Activated gamma-delta T cell treated with Interleukin-2 at 50 U/mL for 16 hours (primary cell): ENCODE measurements at regions not wholly inside any gene's neighbourhood (a gene's known extent, or its start where the extent isn't known, plus 50 kb on each side); places are given as distances from the start of the nearest gene placed in this dataset.

Source experiments
- DNase-seq: peaks from one replicate; pipeline ENCODE4 v3.0.0-alpha.2; 2020

GRCh38 chr15:46329876-46330275 lies 695.0 kb downstream of the SQOR start:
- no peak for DNase-seq

- no peak for DNase-seq
Measured at GRCh38 chr15:46331546-46331945, 696.7 kb downstream of the SQOR start.

- DNase-seq: no peak
Measured at GRCh38 chr15:46343196-46343935, 708.5 kb downstream of the SQOR start.

GRCh38 chr15:46344115-46344724 lies 709.4 kb downstream of the SQOR start:
- DNase-seq: no peak

GRCh38 chr15:46344915-46345314 lies 710.1 kb downstream of the SQOR start:
- DNase-seq: no peak

- DNase-seq: no peak
Measured at GRCh38 chr15:46354443-46354842, 719.6 kb downstream of the SQOR start.

- no peak for DNase-seq
Measured at GRCh38 chr15:46365572-46365971, 730.7 kb downstream of the SQOR start.

- no peak for DNase-seq
Measured at GRCh38 chr15:46366360-46367007, 731.7 kb downstream of the SQOR start.

GRCh38 chr15:46383978-46384377 lies 749.1 kb downstream of the SQOR start:
- DNase-seq: no peak

GRCh38 chr15:46386356-46386755 lies 751.5 kb downstream of the SQOR start:
- DNase-seq: no peak

- no peak for DNase-seq
Measured at GRCh38 chr15:46389739-46390138, 754.9 kb downstream of the SQOR start.

GRCh38 chr15:46394463-46394862 lies 759.6 kb downstream of the SQOR start:
- DNase-seq: no peak

GRCh38 chr15:46408312-46408711 lies 773.5 kb downstream of the SQOR start:
- DNase-seq: no peak

- no peak for DNase-seq
Measured at GRCh38 chr15:46409841-46410301, 775.0 kb downstream of the SQOR start.

- DNase-seq: no peak
Measured at GRCh38 chr15:46410705-46411104, 775.9 kb downstream of the SQOR start.

GRCh38 chr15:46411900-46412299 lies 777.1 kb downstream of the SQOR start:
- DNase-seq: no peak

- no peak for DNase-seq
Measured at GRCh38 chr15:46413799-46414198, 779.0 kb downstream of the SQOR start.

GRCh38 chr15:46416544-46416943 lies 781.7 kb downstream of the SQOR start:
- no peak for DNase-seq

- DNase-seq: no peak
Measured at GRCh38 chr15:46420990-46421389, 786.2 kb downstream of the SQOR start.

- no peak for DNase-seq
Measured at GRCh38 chr15:46441294-46442062, 806.6 kb downstream of the SQOR start.

- no peak for DNase-seq
Measured at GRCh38 chr15:46442184-46442583, 807.4 kb downstream of the SQOR start.

- no peak for DNase-seq
Measured at GRCh38 chr15:46442901-46443590, 808.2 kb downstream of the SQOR start.
